ENCODE measurements at regions not wholly inside any gene's neighbourhood (a gene's known extent, or its start where the extent isn't known, plus 50 kb on each side); places are given as distances from the start of the nearest gene placed in this dataset.

GRCh38 chr12:114974826-114975639 is 291.1 kb upstream of the TBX3 start:
- no peak overlapping the region for H3K27ac ChIP-seq
- H3K4me3 ChIP-seq, result no peak overlapping the region
- no peak for TF ChIP-seq CTCF (IDR thresholded peaks at IDR 0.05)
- DNase-seq (ENCODE audit: low spot score), result no peak

DNA sequence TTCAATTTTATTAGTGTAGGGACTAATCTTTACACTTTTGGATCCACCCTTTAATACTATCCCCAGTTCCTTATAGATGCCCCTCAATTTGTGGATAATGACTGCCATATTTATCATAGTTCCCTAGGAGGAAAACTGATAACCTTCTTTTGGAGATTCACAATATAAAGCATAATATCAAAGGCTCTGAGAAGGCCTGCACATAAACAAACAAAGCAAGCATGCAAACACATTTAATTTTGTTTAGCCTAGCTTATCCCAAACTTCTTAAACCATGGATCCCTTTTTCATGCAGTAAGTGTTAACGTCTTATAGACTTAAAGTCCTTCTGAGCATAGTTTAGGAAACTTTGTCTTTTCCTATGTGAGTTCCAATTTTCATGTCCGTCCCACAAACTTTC is 290.4 kb upstream of the TBX3 start:
- TF ChIP-seq CTCF (IDR thresholded peaks at IDR 0.05), result no peak
- Histone ChIP-seq H3K4me3 (no peak overlapping the region), H3K27ac (no peak overlapping the region)
- no peak for DNase-seq (ENCODE audit: low spot score)

GRCh38 chr12:114968727-114969126 is 284.8 kb upstream of the TBX3 start:
- no peak overlapping the region for H3K27ac ChIP-seq
- no peak for TF ChIP-seq CTCF (IDR thresholded peaks at IDR 0.05)
- no peak overlapping the region for H3K4me3 ChIP-seq
- no peak for DNase-seq (ENCODE audit: low spot score)

- Histone ChIP-seq H3K27ac (no peak overlapping the region), H3K4me3 (no peak overlapping the region)
- no peak for DNase-seq (ENCODE audit: low spot score)
- TF ChIP-seq CTCF (IDR thresholded peaks at IDR 0.05), result no peak
Measured at GRCh38 chr12:114967151-114967550, 283.2 kb upstream of the TBX3 start.

GRCh38 chr12:114964841-114965240 is 280.9 kb upstream of the TBX3 start:
- TF ChIP-seq CTCF (IDR thresholded peaks at IDR 0.05), result no peak
- H3K4me3 ChIP-seq, result no peak overlapping the region
- no peak for DNase-seq (ENCODE audit: low spot score)
- no peak overlapping the region for H3K27ac ChIP-seq

DNA sequence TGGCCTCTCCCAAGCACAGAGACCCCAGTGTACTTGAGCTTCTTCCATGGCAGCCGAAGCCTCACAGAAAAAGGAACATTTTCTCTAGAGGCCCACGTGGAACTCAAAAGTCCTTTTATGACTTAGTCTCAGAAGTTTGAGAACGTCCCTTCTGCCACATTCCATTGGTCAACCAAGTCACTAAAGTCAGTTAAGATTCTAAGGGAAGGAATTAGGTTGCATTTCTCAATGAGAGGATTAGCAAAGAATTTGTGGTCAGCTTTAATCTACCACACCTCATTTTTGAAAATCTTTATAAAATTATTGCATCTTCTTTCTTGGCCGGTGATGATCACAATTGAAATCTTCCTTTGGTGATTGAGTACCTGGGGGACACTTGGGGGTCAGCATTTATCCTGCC is 279.9 kb upstream of the TBX3 start:
- H3K4me3 ChIP-seq, result no peak overlapping the region
- DNase-seq (ENCODE audit: low spot score), result no peak
- TF ChIP-seq CTCF (IDR thresholded peaks at IDR 0.05), result no peak
- H3K27ac ChIP-seq, result no peak overlapping the region

GRCh38 chr12:114961491-114961890 is 277.5 kb upstream of the TBX3 start:
- no peak overlapping the region for H3K4me3 ChIP-seq
- no peak overlapping the region for H3K27ac ChIP-seq
- no peak for TF ChIP-seq CTCF (IDR thresholded peaks at IDR 0.05)
- no peak for DNase-seq (ENCODE audit: low spot score)

All from coronary artery (tissue), 2 donors.